ENCODE measurements at regions not wholly inside any gene's neighbourhood (a gene's known extent, or its start where the extent isn't known, plus 50 kb on each side); places are given as distances from the start of the nearest gene placed in this dataset.
A peak's percentile ranks its signal among the peaks of the same experiment; 100 is the strongest.

GRCh38 chr4:55175779-55176231 lies 50.4 kb upstream of the KDR start:
- DNase-seq = no peak

- no peak for DNase-seq
These were observed 51.1 kb upstream of the KDR start for GRCh38 chr4:55176497-55176896.

- DNase-seq = no peak
These were observed 52.1 kb upstream of the KDR start for GRCh38 chr4:55177461-55177860.

- no peak for DNase-seq
These were observed 53.0 kb upstream of the KDR start for GRCh38 chr4:55178226-55179005.

GRCh38 chr4:55181010-55182005 lies 55.9 kb upstream of the KDR start:
- no peak for DNase-seq

- no peak for DNase-seq
These were observed 58.7 kb upstream of the KDR start for GRCh38 chr4:55183926-55184599.

GRCh38 chr4:55184600-55185523 lies 59.5 kb upstream of the KDR start:
- DNase-seq = peak; percentile 3

- no peak for DNase-seq
These were observed 60.7 kb upstream of the KDR start for GRCh38 chr4:55186123-55186522.

- no peak for DNase-seq
These were observed 61.3 kb upstream of the KDR start for GRCh38 chr4:55186700-55187099.

- no peak for DNase-seq
These were observed 88.8 kb upstream of the KDR start for GRCh38 chr4:55214172-55214571.

- DNase-seq = no peak
These were observed 89.7 kb upstream of the KDR start for GRCh38 chr4:55215087-55215486.

- DNase-seq = no peak
These were observed 91.7 kb upstream of the KDR start for GRCh38 chr4:55216863-55217635.

- DNase-seq = no peak
These were observed 92.6 kb upstream of the KDR start for GRCh38 chr4:55218041-55218440.

GRCh38 chr4:55237839-55238238 lies 108.2 kb upstream of the SRD5A3 start:
- no peak for DNase-seq

- DNase-seq = no peak
These were observed 107.6 kb upstream of the SRD5A3 start for GRCh38 chr4:55238407-55238806.

- DNase-seq = no peak
These were observed 104.6 kb upstream of the SRD5A3 start for GRCh38 chr4:55241461-55241860.

- DNase-seq = no peak
These were observed 103.5 kb upstream of the SRD5A3 start for GRCh38 chr4:55242506-55242905.

GRCh38 chr4:55247521-55247920 lies 98.5 kb upstream of the SRD5A3 start:
- no peak for DNase-seq

- DNase-seq = no peak
These were observed 97.3 kb upstream of the SRD5A3 start for GRCh38 chr4:55248756-55249155.

GRCh38 chr4:55249476-55249875 lies 96.6 kb upstream of the SRD5A3 start:
- DNase-seq = no peak

- DNase-seq = no peak
These were observed 94.7 kb upstream of the SRD5A3 start for GRCh38 chr4:55251342-55251741.

All from NCI-H1105 (cell line).